ENCODE measurements at regions not wholly inside any gene's neighbourhood (a gene's known extent, or its start where the extent isn't known, plus 50 kb on each side); places are given as distances from the start of the nearest gene placed in this dataset.

- Histone ChIP-seq H4K8ac (ENCODE audit: extremely low read depth, insufficient read depth, low read length) (no peak overlapping the region), H3K23ac (ENCODE audit: insufficient read length) (no peak overlapping the region), H3K9ac (replicated peaks in 1 of 4; ENCODE audit: extremely low read depth in 1 of 4, low read depth in 3 of 4, low read length in 3 of 4) (no peak overlapping the region), H3K36me3 (ENCODE audit: control insufficient read depth in 2 of 4, insufficient read depth in 4 of 4, low read length in 3 of 4) (no peaks in the 10 kb centered on the region), H2BK120ac (replicated peaks; ENCODE audit: low read depth, low read length) (no peak overlapping the region), H3K79me2 (ENCODE audit: control insufficient read depth in 1 of 2, insufficient read depth in 2 of 2, low read length in 2 of 2) (no peaks in the 10 kb centered on the region), H3K4me3 (ENCODE audit: extremely low read depth in 1 of 4, insufficient read depth in 2 of 4, low read depth in 3 of 4, low read length in 4 of 4) (no peak overlapping the region), H3K9me3 (ENCODE audit: insufficient read depth in 2 of 2, low read depth in 1 of 2, low read length in 1 of 2) (peaks cover 8 to 10% of the 10 kb centered on the region in 2 experiments), H3K4me1 (replicated peaks in 1 of 4; ENCODE audit: control insufficient read depth in 3 of 4, insufficient read depth in 4 of 4, low read length in 3 of 4) (peaks cover 0 to 9% (median 7%) of the 10 kb centered on the region in 4 experiments; a peak in 5 of 7 replicates), H3K79me1 (ENCODE audit: low read depth, low read length) (no peaks in the 10 kb centered on the region), H3K4me2 (ENCODE audit: insufficient read depth in 1 of 2, low read depth in 2 of 2, low read length in 2 of 2) (no peak overlapping the region), H3K18ac (ENCODE audit: extremely low read depth, low read length) (no peak overlapping the region), H2BK12ac (ENCODE audit: low read depth, low read length) (no peak overlapping the region), H3K27ac (ENCODE audit: low read depth, low read length) (no peak overlapping the region), H2AFZ (ENCODE audit: low read length) (no peak overlapping the region; the same call in 1 of the 2 replicates), H3K27me3 (replicated peaks in 1 of 4; ENCODE audit: control insufficient read depth in 3 of 4, extremely low read depth in 1 of 4, insufficient read depth in 3 of 4, low read length in 3 of 4) (no peaks in the 10 kb centered on the region), H4K5ac (ENCODE audit: insufficient read length, low read depth, low read length) (no peak overlapping the region), H3K23me2 (ENCODE audit: low read depth, low read length) (no peaks in the 10 kb centered on the region; the same call in 1 of the 2 replicates), H2AK5ac (ENCODE audit: low read depth, low read length) (no peak overlapping the region), H2BK20ac (ENCODE audit: low read length) (no peak overlapping the region), H3K56ac (replicated peaks; ENCODE audit: insufficient read length, low read depth, low read length) (no peak overlapping the region), H4K91ac (replicated peaks; ENCODE audit: insufficient read length, low read length) (no peak overlapping the region), H3K14ac (ENCODE audit: insufficient read length) (no peak overlapping the region), H2BK5ac (ENCODE audit: low read depth, low read length) (no peak overlapping the region), H3K4ac (replicated peaks; ENCODE audit: insufficient read length, low read depth, low read length) (no peak overlapping the region), H4K20me1 (replicated peaks in 1 of 2; ENCODE audit: control insufficient read depth in 1 of 2, insufficient read depth in 2 of 2, low read length in 2 of 2) (no peaks in the 10 kb centered on the region), H2BK15ac (ENCODE audit: low read length) (no peak overlapping the region)
- TF ChIP-seq ASH2L (IDR thresholded peaks at IDR 0.05; ENCODE audit: low read length) (no peak), CBX8 (IDR thresholded peaks at IDR 0.05; ENCODE audit: borderline replicate concordance, low read depth, low read length) (no peak), SIX5 (IDR thresholded peaks at IDR 0.05; ENCODE audit: low read depth, low read length) (no peak), POLR2AphosphoS5 (IDR thresholded peaks at IDR 0.05; ENCODE audit: low read depth, low read length) (no peak), MAX (IDR thresholded peaks at IDR 0.05) (no peak), GABPA (IDR thresholded peaks at IDR 0.05; ENCODE audit: borderline replicate concordance, insufficient read depth, low read length) (no peak), EGR1 (IDR thresholded peaks at IDR 0.05; ENCODE audit: borderline replicate concordance, low read depth, low read length) (no peak)
- ChIA-PET POLR2A (ENCODE audit: partially characterized antibody) (no interaction called here), CTCF (ENCODE audit: partially characterized antibody) (interaction anchor here (0.7 to 7.6 kb wide), 8 partner anchors 15 to 116 kb away, joined by 3 to 99 read pairs (median 4); no protein-coding TSS in a partner anchor)
- WGBS, 2 experiments (ENCODE audit: extremely low coverage in 1 of 2, insufficient coverage in 1 of 2, insufficient read length in 1 of 2, insufficient replicate concordance in 2 of 2, low coverage in 1 of 2, low lambda C conversion rate in 2 of 2, missing lambda C conversion rate in 1 of 2) = 88% methylated on average over 10 of the region's 10 CpGs; no CpG with 5 or more reads in 1 of the 2 experiments
- FAIRE-seq (no peak), DNase-seq (ENCODE audit: low read depth in 1 of 2, low spot score in 2 of 2) (no peak)
Observed at GRCh38 chr10:46223626-46224413, 63.0 kb upstream of the ANTXRL start.
